K562 (cell line): ENCODE measurements at regions not wholly inside any gene's neighbourhood (a gene's known extent, or its start where the extent isn't known, plus 50 kb on each side); places are given as distances from the start of the nearest gene placed in this dataset.

Experiments
- ATAC-seq: fragments of 200-7000 bp; cut with Tn5 transposase; 3 replicates; pipeline ENCODE4 v1.9.1; 2020; ENCODE audit warnings: moderate library complexity
- BruUV-seq: library from RNA; stranded (reverse); fragments of 400-500 nt; replicated peaks from 2 replicates; lab custom pipeline; 2021; lab: Mats Ljungman, UMichigan
- CTCF ChIA-PET: fragments of 300-600 bp; formaldehyde crosslinking; extraction: SDS; loops from one replicate; lab custom pipeline; 2021; ENCODE audit warnings: low intra/inter-chr PET ratio; lab: Yijun Ruan, JAX
- POLR2A ChIA-PET: fragments of 300-600, 350-650 bp; sonication (Branson Sonifier 250); formaldehyde crosslinking; extraction: SDS; loops from one replicate; lab custom pipeline; 2021; ENCODE audit warnings: antibody characterized with exemption, inconsistent platforms; lab: Yijun Ruan, JAX
- DNase-seq, 4 experiments: peaks; one replicate each; pipeline versions ENCODE4 v3.0.0 to v3.0.0-alpha.2; 2011 to 2018; ENCODE audit warnings: low spot score in 3 of 4, mixed read lengths in 3 of 4; ENCODE audit errors: extremely low read depth in 1 of 4
- FAIRE-seq: peaks from 2 replicates; lab custom pipeline; 2011; peaks lifted over from hg19 to GRCh38; lab: Jason Lieb, UNC
- H2AFZ ChIP-seq: 2 replicates; pipeline ENCODE4 v1.6.0; 2011; ENCODE audit warnings: low read depth, low read length, control low read depth, inconsistent platforms
- H3K27ac ChIP-seq: fragments of 200-600 bp; 3 replicates; pipeline ENCODE4 v1.8.0; 2011; ENCODE audit warnings: low read depth, mild to moderate bottlenecking, control low read depth, inconsistent platforms, low read length, moderate library complexity, mixed read lengths; ENCODE audit errors: extremely low read depth
- H3K27me3 ChIP-seq, 2 experiments: fragments of 300-600 bp in 1 of 2; 2 replicates in 1 of 2; 3 replicates in 1 of 2; pipeline versions ENCODE4 v1.6.0 to v1.8.0; 2011; ENCODE audit warnings: inconsistent platforms in 2 of 2, low read length in 2 of 2, mild to moderate bottlenecking in 1 of 2, mixed read lengths in 1 of 2, moderate library complexity in 1 of 2; ENCODE audit not compliant: control insufficient read depth in 2 of 2, insufficient read depth in 2 of 2
- H3K36me3 ChIP-seq: fragments of 300-600 bp; 3 replicates; pipeline ENCODE4 v1.8.0; 2011; ENCODE audit warnings: mild to moderate bottlenecking, low read length, inconsistent platforms; ENCODE audit not compliant: control insufficient read depth, insufficient read depth
- H3K4me1 ChIP-seq, 2 experiments: fragments of 200-600 bp in 1 of 2; replicated peaks in 1 of 2; 2 replicates in 1 of 2; 3 replicates in 1 of 2; pipeline versions ENCODE4 v1.5.1 to v1.8.0; 2011; ENCODE audit warnings: inconsistent platforms in 2 of 2, low read length in 2 of 2, mild to moderate bottlenecking in 1 of 2, mixed read lengths in 1 of 2, moderate library complexity in 1 of 2; ENCODE audit not compliant: control insufficient read depth in 2 of 2, insufficient read depth in 2 of 2
- H3K4me2 ChIP-seq: 2 replicates; pipeline ENCODE4 v1.6.1; 2011; ENCODE audit warnings: low read length, control low read depth, inconsistent platforms, mixed read lengths; ENCODE audit not compliant: insufficient read depth
- H3K4me3 ChIP-seq: fragments of 200-600 bp; sonication (generic), shearing (Covaris generic); 2 replicates; pipeline ENCODE4 v1.5.1; 2016; ENCODE audit warnings: control low read depth, inconsistent platforms
- H3K79me2 ChIP-seq: fragments of 200-600 bp; 3 replicates; pipeline ENCODE4 v1.8.0; 2011; ENCODE audit warnings: low read length, inconsistent platforms; ENCODE audit not compliant: control insufficient read depth, insufficient read depth
- H3K9ac ChIP-seq, 2 experiments: 2 replicates each; pipeline versions ENCODE4 v1.6.0 to v1.6.1; 2011; ENCODE audit warnings: low read depth in 2 of 2, low read length in 2 of 2, control low read depth in 1 of 2, inconsistent platforms in 1 of 2, mild to moderate bottlenecking in 1 of 2, mixed read lengths in 1 of 2; ENCODE audit not compliant: insufficient read depth in 1 of 2
- H3K9me1 ChIP-seq: one replicate; pipeline ENCODE4 v1.6.0; 2011; ENCODE audit warnings: inconsistent platforms, mild to moderate bottlenecking, low read length, moderate library complexity; ENCODE audit not compliant: control insufficient read depth, insufficient read depth
- H3K9me3 ChIP-seq: replicated peaks from 2 replicates; pipeline ENCODE4 v1.5.1; 2011; ENCODE audit warnings: low read depth, low read length, inconsistent platforms; ENCODE audit not compliant: control insufficient read depth, insufficient read depth
- H4K20me1 ChIP-seq: replicated peaks from 2 replicates; pipeline ENCODE4 v1.6.1; 2011; ENCODE audit warnings: low read length, inconsistent platforms, mixed read lengths; ENCODE audit not compliant: control insufficient read depth, insufficient read depth
- ATF1 ChIP-seq, 2 experiments: fragments of 450-650 bp in 1 of 2; IDR thresholded peaks; 2 replicates each; pipeline ENCODE4 v1.6.1; 2016; ENCODE audit warnings: missing compliant biosample characterization in 1 of 2, missing genetic modification characterization in 1 of 2
- BCL6 ChIP-seq: fragments of 250-450 bp; sonication (Bioruptor Pico); IDR thresholded peaks from 2 replicates; pipeline ENCODE4 v1.4.0; 2020
- CHCHD3 ChIP-seq: fragments of 250-450 bp; sonication (Bioruptor Pico); IDR thresholded peaks from 2 replicates; pipeline ENCODE4 v2.1.2; 2022; ENCODE audit warnings: mild to moderate bottlenecking
- E2F3 ChIP-seq: fragments of 250-450 bp; sonication (Bioruptor Pico); IDR thresholded peaks from 2 replicates; pipeline ENCODE4 v1.4.0; 2020; ENCODE audit warnings: mild to moderate bottlenecking
- HNRNPUL1 ChIP-seq: fragments of 200-400 bp; formaldehyde crosslinking; IDR thresholded peaks from 2 replicates; pipeline ENCODE4 v1.6.1; 2017; ENCODE audit warnings: low read length
- MAFF ChIP-seq: IDR thresholded peaks from 2 replicates; pipeline ENCODE4 v1.6.1; 2012; ENCODE audit warnings: low read length, improper control_type of control experiment
- MEIS2 ChIP-seq: fragments of 450-650 bp; IDR thresholded peaks from 2 replicates; pipeline ENCODE4 v1.6.1; 2014; ENCODE audit warnings: mild to moderate bottlenecking; ENCODE audit not compliant: partially characterized antibody
- NCOA1 ChIP-seq: fragments of 450-650 bp; IDR thresholded peaks from 2 replicates; pipeline ENCODE4 v1.6.1; 2016; ENCODE audit warnings: low read depth
- SRSF7 ChIP-seq: fragments of 200-400 bp; formaldehyde crosslinking; optimal IDR thresholded peaks from 2 replicates; pipeline ENCODE3; 2017; ENCODE audit warnings: mild to moderate bottlenecking, low read depth, low read length
- TEAD4 ChIP-seq, 2 experiments: sonication (generic) in 1 of 2; formaldehyde crosslinking in 1 of 2; IDR thresholded peaks; 2 replicates each; pipeline versions ENCODE4 v1.6.1 to v1.8.0; 2012 to 2022; ENCODE audit warnings: borderline replicate concordance in 1 of 2, inconsistent platforms in 1 of 2, low read length in 1 of 2, mild to moderate bottlenecking in 1 of 2, missing genetic modification reagents in 1 of 2
- TGIF2 ChIP-seq: sonication (generic); formaldehyde crosslinking; IDR thresholded peaks from 2 replicates; pipeline ENCODE4 v1.8.1; 2022; ENCODE audit warnings: mild to moderate bottlenecking, missing genetic modification reagents, moderate library complexity
- ZNF232 ChIP-seq: sonication (generic); formaldehyde crosslinking; IDR thresholded peaks from 2 replicates; pipeline ENCODE4 v1.8.0; 2022; ENCODE audit warnings: mild to moderate bottlenecking, missing genetic modification reagents
- ZNF507 ChIP-seq: conservative IDR thresholded peaks from 2 replicates; pipeline ENCODE4 v1.6.1; 2017; ENCODE audit warnings: missing genetic modification characterization, missing compliant biosample characterization
- ZNF766 ChIP-seq: fragments of 200-800 bp; sonication (Bioruptor generic); conservative IDR thresholded peaks from 2 replicates; pipeline ENCODE4 v1.6.1; 2016; ENCODE audit warnings: missing genetic modification characterization, missing compliant biosample characterization
- WGBS: fragments of 100-300 bp; shearing (Covaris generic); methylation state at CpG from one replicate; pipeline ENCODE4 v1.1.6; 2016; ENCODE audit warnings: low coverage, mixed read lengths; ENCODE audit not compliant: insufficient coverage; ENCODE audit errors: missing lambda C conversion rate; 5-methylcytosine and 5-hydroxymethylcytosine counted together
- in situ Hi-C: fragments of 300-500 bp; cut with MboI; formaldehyde crosslinking; loops from 4 replicates; pipeline ENCODE4 v1.15.0; 2018; ENCODE audit warnings: inconsistent platforms, mixed read lengths
- intact Hi-C: fragments of 100-400 bp; cut with micrococcal nuclease; formaldehyde crosslinking; loops from 2 replicates; pipeline ENCODE4 v1.14.2; 2022
- TF ChIP-seq, protein P1 (sequence below): fragments of 450-650 bp; formaldehyde crosslinking; conservative IDR thresholded peaks from 2 replicates; pipeline ENCODE4 v1.4.0; 2022; ENCODE audit warnings: mild to moderate bottlenecking, missing genetic modification characterization
- TF ChIP-seq, protein P2 (sequence below): sonication (generic); formaldehyde crosslinking; IDR thresholded peaks from 2 replicates; pipeline ENCODE4 v1.8.1; 2023; ENCODE audit warnings: mild to moderate bottlenecking, missing genetic modification reagents
- TF ChIP-seq, protein P3 (sequence below): fragments of 250-450 bp; sonication (Bioruptor Pico); IDR thresholded peaks from 2 replicates; pipeline ENCODE4 v1.8.0; 2022; ENCODE audit warnings: inconsistent platforms

DNA sequence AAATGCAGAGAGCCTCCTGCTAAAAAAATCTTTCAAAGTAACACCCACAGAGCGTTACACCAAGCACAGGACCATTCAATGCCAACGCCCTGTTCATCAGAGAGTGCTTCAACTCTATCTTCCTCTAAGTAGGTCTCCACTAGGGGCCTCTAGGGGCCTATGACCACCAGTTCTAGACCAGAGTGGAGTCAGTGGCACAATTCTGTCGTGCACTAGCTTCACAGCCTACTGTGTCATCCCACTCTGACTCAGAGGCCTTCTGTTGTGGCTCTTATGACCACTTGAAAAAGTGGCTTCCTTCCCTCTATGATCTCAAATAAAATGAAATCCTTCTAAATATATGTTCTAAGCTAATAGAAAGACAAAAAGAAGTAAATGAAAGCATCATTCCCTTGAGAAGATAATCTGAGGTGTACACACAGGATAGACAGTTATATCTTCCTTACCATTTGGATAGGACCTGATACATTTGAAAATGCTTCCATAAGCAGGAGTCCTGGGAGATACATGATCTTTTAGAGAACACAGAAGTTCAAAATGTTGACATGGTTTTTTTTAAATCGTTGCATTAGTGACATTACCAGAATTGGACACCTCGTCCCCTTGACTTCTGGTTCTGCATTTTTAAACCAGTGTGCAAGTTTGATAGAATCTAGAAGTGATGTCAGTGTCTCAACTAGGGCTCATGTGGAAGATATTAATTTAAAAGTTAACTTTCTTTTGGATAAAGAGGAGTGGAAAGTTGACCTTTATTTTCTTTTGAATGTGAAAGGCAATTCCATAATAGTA, 151.9 kb downstream of the SH3BGRL2 start:
- in situ Hi-C loops (no loop called here), intact Hi-C loops (no loop called here)
- no TSS peak for BruUV-seq
- H3K79me2 ChIP-seq = no peaks in the 10 kb centered on the region
- ATAC-seq (no peak), FAIRE-seq (no peak), DNase-seq (no peak)
- no peak overlapping the region for H2AFZ ChIP-seq
- WGBS = 4% methylated on average over 5 of the region's 5 CpGs
- no peaks in the 10 kb centered on the region for H3K9me1 ChIP-seq
- peaks cover 0 to 4% of the 10 kb centered on the region in 2 experiments; a peak in 3 of 5 replicates for H3K4me1 ChIP-seq
- H3K9ac ChIP-seq = no peak overlapping the region
- POLR2A ChIA-PET = no interaction called here
- no peak for TF ChIP-seq CHCHD3 (CRISPR knock-in tag)
- TF ChIP-seq ZNF232 (CRISPR knock-in tag) = no peak
- TF ChIP-seq HNRNPUL1 = no peak
- no peak for TF ChIP-seq ZNF766 (CRISPR knock-in tag)
- no peak for TF ChIP-seq MAFF
- no peak for TF ChIP-seq NCOA1
- no peak for TF ChIP-seq BCL6
- TF ChIP-seq E2F3 (CRISPR knock-in tag) = no peak
- TF ChIP-seq MEIS2 = no peak
- TF ChIP-seq, protein P1, sequence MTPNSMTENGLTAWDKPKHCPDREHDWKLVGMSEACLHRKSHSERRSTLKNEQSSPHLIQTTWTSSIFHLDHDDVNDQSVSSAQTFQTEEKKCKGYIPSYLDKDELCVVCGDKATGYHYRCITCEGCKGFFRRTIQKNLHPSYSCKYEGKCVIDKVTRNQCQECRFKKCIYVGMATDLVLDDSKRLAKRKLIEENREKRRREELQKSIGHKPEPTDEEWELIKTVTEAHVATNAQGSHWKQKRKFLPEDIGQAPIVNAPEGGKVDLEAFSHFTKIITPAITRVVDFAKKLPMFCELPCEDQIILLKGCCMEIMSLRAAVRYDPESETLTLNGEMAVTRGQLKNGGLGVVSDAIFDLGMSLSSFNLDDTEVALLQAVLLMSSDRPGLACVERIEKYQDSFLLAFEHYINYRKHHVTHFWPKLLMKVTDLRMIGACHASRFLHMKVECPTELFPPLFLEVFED = no peak
- TF ChIP-seq ZNF507 (tag) = no peak
- TF ChIP-seq TGIF2 (CRISPR knock-in tag) = no peak
- TF ChIP-seq, protein P2, sequence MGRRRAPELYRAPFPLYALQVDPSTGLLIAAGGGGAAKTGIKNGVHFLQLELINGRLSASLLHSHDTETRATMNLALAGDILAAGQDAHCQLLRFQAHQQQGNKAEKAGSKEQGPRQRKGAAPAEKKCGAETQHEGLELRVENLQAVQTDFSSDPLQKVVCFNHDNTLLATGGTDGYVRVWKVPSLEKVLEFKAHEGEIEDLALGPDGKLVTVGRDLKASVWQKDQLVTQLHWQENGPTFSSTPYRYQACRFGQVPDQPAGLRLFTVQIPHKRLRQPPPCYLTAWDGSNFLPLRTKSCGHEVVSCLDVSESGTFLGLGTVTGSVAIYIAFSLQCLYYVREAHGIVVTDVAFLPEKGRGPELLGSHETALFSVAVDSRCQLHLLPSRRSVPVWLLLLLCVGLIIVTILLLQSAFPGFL (CRISPR knock-in tag) = no peak
- no peak for TF ChIP-seq TEAD4 (IDR thresholded peaks at IDR 0.05; ENCODE audit: low read length)
- TF ChIP-seq TEAD4 (CRISPR knock-in tag; IDR thresholded peaks at IDR 0.05; ENCODE audit: borderline replicate concordance) = no peak
- TF ChIP-seq, protein P3, sequence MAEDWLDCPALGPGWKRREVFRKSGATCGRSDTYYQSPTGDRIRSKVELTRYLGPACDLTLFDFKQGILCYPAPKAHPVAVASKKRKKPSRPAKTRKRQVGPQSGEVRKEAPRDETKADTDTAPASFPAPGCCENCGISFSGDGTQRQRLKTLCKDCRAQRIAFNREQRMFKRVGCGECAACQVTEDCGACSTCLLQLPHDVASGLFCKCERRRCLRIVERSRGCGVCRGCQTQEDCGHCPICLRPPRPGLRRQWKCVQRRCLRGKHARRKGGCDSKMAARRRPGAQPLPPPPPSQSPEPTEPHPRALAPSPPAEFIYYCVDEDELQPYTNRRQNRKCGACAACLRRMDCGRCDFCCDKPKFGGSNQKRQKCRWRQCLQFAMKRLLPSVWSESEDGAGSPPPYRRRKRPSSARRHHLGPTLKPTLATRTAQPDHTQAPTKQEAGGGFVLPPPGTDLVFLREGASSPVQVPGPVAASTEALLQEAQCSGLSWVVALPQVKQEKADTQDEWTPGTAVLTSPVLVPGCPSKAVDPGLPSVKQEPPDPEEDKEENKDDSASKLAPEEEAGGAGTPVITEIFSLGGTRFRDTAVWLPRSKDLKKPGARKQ = no peak
- TF ChIP-seq SRSF7 = no peak
- TF ChIP-seq ATF1 (CRISPR knock-in tag; IDR thresholded peaks at IDR 0.05) = no peak
- TF ChIP-seq ATF1 (tag; IDR thresholded peaks at IDR 0.05) = no peak
- H3K4me3 ChIP-seq = no peak overlapping the region
- no peaks in the 10 kb centered on the region for H4K20me1 ChIP-seq
- CTCF ChIA-PET = no interaction called here
- no peak overlapping the region for H3K27ac ChIP-seq
- H3K4me2 ChIP-seq = no peak overlapping the region
- H3K9me3 ChIP-seq = no peaks in the 10 kb centered on the region
- no peaks in the 10 kb centered on the region for H3K27me3 ChIP-seq
- no peaks in the 10 kb centered on the region for H3K36me3 ChIP-seq
